ENCODE measurements at regions not wholly inside any gene's neighbourhood (a gene's known extent, or its start where the extent isn't known, plus 50 kb on each side); places are given as distances from the start of the nearest gene placed in this dataset.
"Not testable (repeated sequence)": the region's sequence is repeated elsewhere in the genome, so short reads cannot be mapped to it uniquely, and the experiment has no call there.

DNA sequence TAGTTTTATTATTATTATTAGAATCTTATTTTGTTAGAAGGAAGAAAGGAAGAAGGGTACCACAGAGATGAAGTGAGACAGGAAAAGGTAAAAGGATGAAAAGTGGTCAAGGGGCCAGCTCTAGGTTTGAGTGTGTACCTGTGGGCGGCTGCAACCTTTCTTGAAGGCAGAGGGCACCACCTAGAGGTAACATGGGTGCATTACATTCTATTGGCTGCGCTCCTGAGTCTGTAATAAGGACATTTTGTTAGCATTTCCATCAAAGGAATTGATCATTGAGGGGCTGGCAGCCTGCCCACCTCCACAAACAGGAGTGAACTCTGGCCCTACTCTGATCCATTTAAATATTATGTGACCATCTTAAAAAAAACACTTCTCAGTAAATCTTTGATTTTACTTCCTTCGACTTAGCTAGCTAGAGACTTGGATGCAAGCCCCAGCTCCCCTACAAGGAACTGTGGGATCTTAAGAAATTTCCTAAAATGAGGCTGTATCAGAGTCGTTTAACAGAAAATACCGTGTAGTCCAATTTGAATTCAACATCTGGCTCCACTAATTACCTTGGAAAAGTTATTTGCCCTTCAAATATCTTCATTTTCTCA is 610.4 kb downstream of the IPMK start:
- H3K9me2 ChIP-seq (replicated peaks; ENCODE audit: low read depth, low read length), result no peaks in the 10 kb centered on the region

GRCh38 chr10:57654856-57655255 is 612.8 kb downstream of the IPMK start:
- H3K79me2 ChIP-seq (ENCODE audit: insufficient read depth, low read length), result no peaks in the 10 kb centered on the region
- H3K36me3 ChIP-seq (ENCODE audit: insufficient read depth, low read length), result no peaks in the 10 kb centered on the region
- H2AFZ ChIP-seq (ENCODE audit: low read length), result no peak overlapping the region
- no peak overlapping the region for H3K9ac ChIP-seq (ENCODE audit: low read depth, low read length, poor library complexity, severe bottlenecking)
- H3F3A ChIP-seq (ENCODE audit: low read depth), result no peaks in the 10 kb centered on the region
- no peak overlapping the region for H3K4me2 ChIP-seq (ENCODE audit: low read depth, low read length, poor library complexity, severe bottlenecking)
- no peaks in the 10 kb centered on the region for H4K20me1 ChIP-seq (ENCODE audit: insufficient read depth, low read length, poor library complexity, severe bottlenecking)
- H3K9me3 ChIP-seq (ENCODE audit: insufficient read depth, low read depth, low read length), result no peaks in the 10 kb centered on the region
- H3K9me2 ChIP-seq (replicated peaks; ENCODE audit: low read depth, low read length), result no peaks in the 10 kb centered on the region
- no peak overlapping the region for H3K4me3 ChIP-seq (ENCODE audit: low read length, poor library complexity, severe bottlenecking)
- H3K27me3 ChIP-seq (ENCODE audit: insufficient read depth, low read length, poor library complexity, severe bottlenecking), result no peaks in the 10 kb centered on the region
- TF ChIP-seq EZH2phosphoT487 (IDR thresholded peaks at IDR 0.05; ENCODE audit: borderline replicate concordance), result no peak
- TF ChIP-seq, protein P1, sequence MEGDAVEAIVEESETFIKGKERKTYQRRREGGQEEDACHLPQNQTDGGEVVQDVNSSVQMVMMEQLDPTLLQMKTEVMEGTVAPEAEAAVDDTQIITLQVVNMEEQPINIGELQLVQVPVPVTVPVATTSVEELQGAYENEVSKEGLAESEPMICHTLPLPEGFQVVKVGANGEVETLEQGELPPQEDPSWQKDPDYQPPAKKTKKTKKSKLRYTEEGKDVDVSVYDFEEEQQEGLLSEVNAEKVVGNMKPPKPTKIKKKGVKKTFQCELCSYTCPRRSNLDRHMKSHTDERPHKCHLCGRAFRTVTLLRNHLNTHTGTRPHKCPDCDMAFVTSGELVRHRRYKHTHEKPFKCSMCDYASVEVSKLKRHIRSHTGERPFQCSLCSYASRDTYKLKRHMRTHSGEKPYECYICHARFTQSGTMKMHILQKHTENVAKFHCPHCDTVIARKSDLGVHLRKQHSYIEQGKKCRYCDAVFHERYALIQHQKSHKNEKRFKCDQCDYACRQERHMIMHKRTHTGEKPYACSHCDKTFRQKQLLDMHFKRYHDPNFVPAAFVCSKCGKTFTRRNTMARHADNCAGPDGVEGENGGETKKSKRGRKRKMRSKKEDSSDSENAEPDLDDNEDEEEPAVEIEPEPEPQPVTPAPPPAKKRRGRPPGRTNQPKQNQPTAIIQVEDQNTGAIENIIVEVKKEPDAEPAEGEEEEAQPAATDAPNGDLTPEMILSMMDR (conservative IDR thresholded peaks at IDR 0.05; ENCODE audit: low read length), result no peak
- H3K4me1 ChIP-seq (ENCODE audit: insufficient read depth, low read length, poor library complexity, severe bottlenecking), result no peaks in the 10 kb centered on the region

More for the DNA sequence above, 610.4 kb downstream of the IPMK start:
- Histone ChIP-seq H3K36me3 (ENCODE audit: insufficient read depth, low read length) (no peaks in the 10 kb centered on the region), H3K27me3 (ENCODE audit: insufficient read depth, low read length, poor library complexity, severe bottlenecking) (no peaks in the 10 kb centered on the region), H3F3A (ENCODE audit: low read depth) (no peaks in the 10 kb centered on the region), H3K4me1 (ENCODE audit: insufficient read depth, low read length, poor library complexity, severe bottlenecking) (no peaks in the 10 kb centered on the region), H3K4me2 (ENCODE audit: low read depth, low read length, poor library complexity, severe bottlenecking) (no peak overlapping the region), H3K4me3 (ENCODE audit: low read length, poor library complexity, severe bottlenecking) (no peak overlapping the region), H3K79me2 (ENCODE audit: insufficient read depth, low read length) (no peaks in the 10 kb centered on the region), H2AFZ (ENCODE audit: low read length) (no peak overlapping the region), H4K20me1 (ENCODE audit: insufficient read depth, low read length, poor library complexity, severe bottlenecking) (no peaks in the 10 kb centered on the region), H3K9ac (ENCODE audit: low read depth, low read length, poor library complexity, severe bottlenecking) (no peak overlapping the region), H3K9me3 (ENCODE audit: insufficient read depth, low read depth, low read length) (no peaks in the 10 kb centered on the region)
- TF ChIP-seq EZH2phosphoT487 (IDR thresholded peaks at IDR 0.05; ENCODE audit: borderline replicate concordance), result no peak
- TF ChIP-seq, protein P1 (conservative IDR thresholded peaks at IDR 0.05; ENCODE audit: low read length), result peak; percentile 71

DNA sequence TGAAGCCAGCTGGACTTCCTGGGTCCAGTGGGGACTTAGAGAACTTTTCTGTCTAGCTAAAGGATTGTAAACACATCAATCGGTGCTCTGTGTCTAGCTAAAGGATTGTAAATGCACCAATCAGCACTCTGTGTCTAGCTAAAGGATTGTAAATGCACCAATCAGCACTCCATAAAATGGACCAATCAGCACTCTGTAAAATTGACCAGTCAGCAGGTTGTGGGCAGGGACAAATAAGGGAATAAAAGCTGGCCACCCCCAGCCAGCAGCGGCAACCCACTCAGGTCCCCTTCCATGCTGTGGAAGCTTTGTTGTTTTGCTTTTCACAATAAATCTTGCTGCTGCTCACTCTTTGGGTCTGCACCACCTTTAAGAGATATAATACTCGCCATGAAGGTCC is 622.6 kb downstream of the IPMK start:
- not testable (repeated sequence) for H3K9ac ChIP-seq (ENCODE audit: low read depth, low read length, poor library complexity, severe bottlenecking); H3F3A ChIP-seq (ENCODE audit: low read depth); H3K27me3 ChIP-seq (ENCODE audit: insufficient read depth, low read length, poor library complexity, severe bottlenecking); H3K36me3 ChIP-seq (ENCODE audit: insufficient read depth, low read length); H3K79me2 ChIP-seq (ENCODE audit: insufficient read depth, low read length); H2AFZ ChIP-seq (ENCODE audit: low read length); H3K4me1 ChIP-seq (ENCODE audit: insufficient read depth, low read length, poor library complexity, severe bottlenecking); H3K4me2 ChIP-seq (ENCODE audit: low read depth, low read length, poor library complexity, severe bottlenecking); H3K9me2 ChIP-seq (replicated peaks; ENCODE audit: low read depth, low read length); H3K4me3 ChIP-seq (ENCODE audit: low read length, poor library complexity, severe bottlenecking); H4K20me1 ChIP-seq (ENCODE audit: insufficient read depth, low read length, poor library complexity, severe bottlenecking); H3K9me3 ChIP-seq (ENCODE audit: insufficient read depth, low read depth, low read length)

DNA sequence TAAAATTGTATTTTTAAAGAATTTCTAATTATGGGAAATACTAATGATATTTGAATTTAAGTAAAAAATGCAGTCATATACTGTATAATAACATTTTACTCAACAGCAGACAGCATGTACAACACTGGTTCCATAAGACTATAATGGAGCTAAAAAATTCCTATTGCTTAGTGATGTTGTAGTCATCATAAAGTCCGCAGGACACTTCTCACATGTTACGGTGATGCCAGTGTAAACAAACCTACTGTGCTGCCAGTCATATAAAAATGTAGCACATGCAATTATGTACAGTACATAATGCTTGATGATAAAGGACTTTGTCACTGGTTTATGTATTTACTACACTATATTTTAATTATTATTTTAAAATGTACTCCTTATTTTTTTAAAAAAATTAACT is 629.3 kb downstream of the IPMK start:
- TF ChIP-seq EZH2phosphoT487 (IDR thresholded peaks at IDR 0.05; ENCODE audit: borderline replicate concordance), result no peak
- TF ChIP-seq, protein P1 (conservative IDR thresholded peaks at IDR 0.05; ENCODE audit: low read length), result no peak
- no peaks in the 10 kb centered on the region for H4K20me1 ChIP-seq (ENCODE audit: insufficient read depth, low read length, poor library complexity, severe bottlenecking)
- no peaks in the 10 kb centered on the region for H3K9me3 ChIP-seq (ENCODE audit: insufficient read depth, low read depth, low read length)
- H3K79me2 ChIP-seq (ENCODE audit: insufficient read depth, low read length), result no peaks in the 10 kb centered on the region
- no peaks in the 10 kb centered on the region for H3K4me1 ChIP-seq (ENCODE audit: insufficient read depth, low read length, poor library complexity, severe bottlenecking)
- no peak overlapping the region for H3K4me2 ChIP-seq (ENCODE audit: low read depth, low read length, poor library complexity, severe bottlenecking)
- no peaks in the 10 kb centered on the region for H3K27me3 ChIP-seq (ENCODE audit: insufficient read depth, low read length, poor library complexity, severe bottlenecking)
- no peak overlapping the region for H3K9ac ChIP-seq (ENCODE audit: low read depth, low read length, poor library complexity, severe bottlenecking)
- H3K36me3 ChIP-seq (ENCODE audit: insufficient read depth, low read length), result no peaks in the 10 kb centered on the region
- H3K4me3 ChIP-seq (ENCODE audit: low read length, poor library complexity, severe bottlenecking), result no peak overlapping the region
- no peak overlapping the region for H2AFZ ChIP-seq (ENCODE audit: low read length)
- H3K9me2 ChIP-seq (replicated peaks; ENCODE audit: low read depth, low read length), result no peaks in the 10 kb centered on the region
- H3F3A ChIP-seq (ENCODE audit: low read depth), result no peaks in the 10 kb centered on the region
